HG03095 (cell line): ENCODE measurements at regions not wholly inside any gene's neighbourhood (a gene's known extent, or its start where the extent isn't known, plus 50 kb on each side); places are given as distances from the start of the nearest gene placed in this dataset.

Experiments
- ATAC-seq: cut with Tn5 transposase; IDR thresholded peaks from one replicate; pipeline ENCODE4 v1.9.1; 2021; ENCODE audit warnings: moderate library complexity; ENCODE audit not compliant: unreplicated experiment

DNA sequence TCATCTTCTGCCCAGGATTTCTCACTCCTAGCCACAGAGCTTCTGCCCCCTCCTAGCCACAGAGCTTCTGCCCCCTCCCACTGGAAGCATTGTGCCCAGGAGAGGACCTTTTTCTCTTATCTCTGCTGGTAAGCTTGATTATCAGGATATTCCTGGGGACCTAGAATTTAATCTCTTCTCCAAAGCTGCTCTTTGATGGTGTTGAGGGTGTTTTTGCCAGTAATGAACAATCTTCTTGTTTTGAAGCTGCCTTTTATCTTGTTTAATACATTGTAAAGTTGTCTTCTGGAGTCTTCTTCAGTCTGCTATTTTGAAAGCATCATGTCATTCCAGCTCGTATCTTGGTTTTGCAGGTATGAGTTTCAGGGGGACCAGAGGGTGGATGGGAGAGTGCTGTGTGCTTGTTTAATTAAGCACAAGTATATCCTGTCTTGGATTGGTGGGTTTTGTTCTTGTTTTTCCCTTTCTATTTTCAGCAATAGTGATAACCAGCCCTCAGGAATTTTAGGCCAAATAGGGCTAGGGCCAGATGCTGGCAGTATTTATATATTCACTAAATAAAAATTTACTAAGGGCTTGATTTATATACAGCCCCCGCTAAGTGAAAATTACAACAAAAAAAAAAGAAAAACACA, 214.0 kb upstream of the DMRT1 start:
- no peak for ATAC-seq

DNA sequence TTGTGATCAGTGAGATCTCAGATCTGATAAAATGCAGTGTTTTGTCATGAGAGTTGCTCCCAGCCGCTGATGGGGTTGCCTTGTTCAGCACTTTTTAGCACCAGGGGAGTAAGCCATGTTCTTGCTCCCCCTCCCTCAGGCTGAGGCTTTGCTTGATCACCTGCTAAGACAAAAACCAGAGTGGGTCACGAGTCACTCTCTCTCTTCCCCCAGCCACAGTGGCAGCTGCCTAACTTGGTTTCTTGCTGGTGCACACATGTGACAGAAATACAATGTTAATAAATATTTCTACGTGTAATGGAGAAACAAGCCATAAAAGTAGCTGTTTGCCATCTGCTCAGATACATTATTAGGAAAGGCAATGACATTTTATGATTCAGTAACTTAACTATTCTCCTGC, 212.4 kb upstream of the DMRT1 start:
- no peak for ATAC-seq

DNA sequence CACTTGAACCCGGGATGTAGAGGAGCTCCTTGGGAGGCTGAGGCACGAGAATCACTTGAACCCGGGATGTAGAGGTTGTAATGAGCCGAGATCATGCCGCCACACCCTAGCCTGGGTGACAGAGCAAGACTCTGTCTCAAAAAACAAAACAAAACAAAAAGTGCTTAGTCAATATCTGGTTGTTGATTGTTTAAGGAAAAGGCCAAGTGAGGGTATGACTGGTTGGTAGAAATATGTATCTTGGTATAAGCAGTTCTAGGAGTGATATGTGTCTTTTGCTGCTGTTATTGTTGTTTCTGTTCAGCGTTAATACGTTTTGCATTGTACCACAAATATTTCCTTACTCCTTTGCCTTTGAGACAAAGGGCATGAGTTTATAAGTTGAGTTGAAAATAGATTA, 210.7 kb upstream of the DMRT1 start:
- ATAC-seq: no peak

DNA sequence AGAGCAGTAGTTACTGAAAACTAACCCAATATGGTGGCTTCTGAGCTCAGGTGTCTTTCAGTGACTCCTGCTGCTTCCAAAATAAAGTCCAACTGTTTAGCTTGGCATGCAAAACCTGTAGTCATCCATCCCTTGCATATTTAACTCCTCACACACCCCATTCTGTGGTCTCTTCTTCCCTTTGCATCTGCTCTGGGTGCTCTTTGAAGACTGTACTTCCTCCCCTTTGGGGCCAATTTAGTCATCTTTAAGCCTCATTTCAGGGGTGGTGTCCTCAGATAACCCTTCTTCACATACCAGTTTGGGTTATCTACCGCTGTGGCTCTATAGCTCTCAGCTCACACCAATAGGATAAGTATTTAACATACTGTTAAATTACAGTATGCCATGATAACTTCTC, 209.9 kb upstream of the DMRT1 start:
- ATAC-seq: no peak

DNA sequence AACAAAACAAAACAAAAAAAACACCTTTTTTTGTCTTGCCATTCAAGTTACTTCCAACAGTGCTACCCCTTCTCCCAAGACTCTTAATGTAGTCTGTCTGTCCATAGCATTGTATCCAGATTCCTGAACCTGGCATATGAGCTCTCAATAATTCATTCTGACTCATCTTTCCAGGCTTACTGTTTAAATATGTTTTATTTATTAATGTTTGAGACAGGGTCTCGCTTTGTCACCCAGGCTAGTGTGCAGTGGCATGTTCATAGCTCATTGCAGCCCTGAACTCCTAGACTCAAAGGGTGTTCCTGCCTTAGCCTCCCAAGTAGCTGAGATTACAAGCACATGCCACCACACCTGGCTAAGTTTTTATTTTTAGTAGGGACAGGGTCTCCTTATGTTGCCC, 208.0 kb upstream of the DMRT1 start:
- no peak for ATAC-seq

DNA sequence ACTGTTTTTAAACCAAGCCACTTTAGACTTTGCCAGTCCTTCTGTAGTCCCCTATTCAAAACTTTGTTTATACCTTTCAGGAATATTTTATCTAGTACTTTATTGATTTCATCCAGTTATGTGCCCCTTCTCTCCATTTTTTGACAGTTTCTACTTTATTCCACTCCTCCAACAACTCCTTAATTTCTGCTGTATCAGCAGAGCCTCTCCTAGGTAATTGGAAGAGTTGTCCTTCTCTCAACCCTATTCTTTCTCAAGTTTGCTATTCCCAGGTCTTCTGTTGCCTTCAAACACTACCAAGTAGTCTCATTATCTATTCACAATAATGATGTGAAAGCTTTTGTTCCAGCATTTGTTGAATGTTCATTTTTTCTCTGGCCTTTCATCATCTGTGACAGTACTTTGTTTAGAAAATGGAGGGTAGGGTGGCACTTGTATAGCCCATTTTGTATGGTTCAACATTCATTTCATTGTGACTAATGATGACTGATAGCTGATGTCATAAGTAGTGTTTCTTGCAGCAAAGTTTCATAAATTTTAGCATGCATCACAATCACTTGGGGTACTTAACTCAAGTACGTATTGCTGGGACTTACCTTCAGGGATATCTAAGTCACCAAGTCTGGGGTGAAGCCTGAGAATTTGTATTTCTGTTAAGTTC, 204.4 kb upstream of the DMRT1 start:
- no peak for ATAC-seq

DNA sequence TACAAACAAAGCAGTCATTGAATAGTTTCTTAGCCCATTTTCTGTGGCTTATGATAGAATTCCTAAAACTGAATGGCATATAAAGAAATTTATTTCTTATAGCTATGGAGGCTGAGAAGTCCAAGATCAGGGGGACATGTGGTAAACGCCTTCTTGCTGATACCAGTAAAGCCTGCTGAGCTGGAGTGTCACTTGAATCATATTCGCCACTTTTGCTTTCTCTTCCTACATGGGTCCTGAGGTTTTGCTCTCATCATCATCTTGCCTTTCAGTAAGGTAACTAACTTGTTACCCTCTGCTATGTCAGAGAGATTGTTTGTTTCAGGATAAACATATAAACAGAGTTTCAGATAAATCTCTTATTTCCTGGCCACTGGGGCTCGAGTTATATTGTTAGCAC, 203.3 kb upstream of the DMRT1 start:
- no peak for ATAC-seq

DNA sequence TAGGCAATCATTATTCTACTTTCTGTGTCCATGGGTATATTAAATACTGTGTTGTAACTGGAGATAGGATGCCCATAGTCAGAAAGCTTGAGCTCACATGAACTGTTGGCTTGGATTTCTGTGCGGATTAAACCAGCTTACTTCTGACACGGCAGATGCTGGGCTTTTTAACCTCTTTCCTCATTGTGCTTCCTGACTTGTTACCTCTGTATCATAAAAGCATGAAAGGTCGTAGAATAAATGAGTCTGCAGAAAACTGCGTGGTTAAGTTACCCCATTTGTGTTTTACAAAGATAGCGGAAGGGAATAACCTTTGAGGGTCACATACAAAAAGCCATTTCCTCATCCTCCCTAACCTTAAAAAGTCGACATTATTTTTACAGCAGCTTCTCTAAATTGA, 199.5 kb upstream of the DMRT1 start:
- no peak for ATAC-seq

DNA sequence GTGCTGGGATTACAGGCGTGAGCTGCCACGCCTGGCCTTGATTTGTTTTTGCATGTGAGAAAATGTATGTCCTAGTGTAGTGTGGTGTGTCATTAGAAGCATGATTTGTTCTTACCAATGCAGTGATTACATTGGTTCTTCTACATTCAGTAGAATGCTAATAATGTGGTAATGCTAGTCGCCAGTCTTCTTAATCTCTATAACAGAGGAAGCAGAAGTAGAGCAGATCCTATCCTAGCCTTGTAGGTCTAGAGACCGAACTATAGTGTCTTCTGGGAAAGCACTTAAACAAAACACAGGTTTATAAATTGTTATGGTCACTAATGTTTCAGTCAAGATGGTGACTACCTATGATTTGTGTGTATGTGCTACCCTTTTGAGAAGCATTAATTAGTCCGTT, 197.5 kb upstream of the DMRT1 start:
- ATAC-seq: no peak

DNA sequence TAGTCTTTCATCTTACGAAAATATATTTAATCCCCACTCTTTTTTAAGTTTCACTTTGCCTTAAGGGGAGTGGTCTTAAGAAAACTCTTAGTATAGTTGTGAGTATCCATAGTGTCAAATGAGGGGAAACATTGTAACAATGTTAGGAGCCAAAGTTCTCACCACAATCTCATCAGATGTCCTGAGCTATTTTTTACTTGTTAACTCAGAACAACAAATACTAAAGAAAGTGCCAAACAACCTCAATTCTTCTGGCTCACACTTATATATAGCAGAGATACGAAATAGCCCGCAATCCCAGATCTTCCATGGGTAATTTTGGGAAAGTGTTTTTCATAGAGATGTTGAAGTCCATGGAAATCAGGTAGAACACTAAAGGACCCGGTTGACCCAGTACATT, 194.0 kb upstream of the DMRT1 start:
- no peak for ATAC-seq

DNA sequence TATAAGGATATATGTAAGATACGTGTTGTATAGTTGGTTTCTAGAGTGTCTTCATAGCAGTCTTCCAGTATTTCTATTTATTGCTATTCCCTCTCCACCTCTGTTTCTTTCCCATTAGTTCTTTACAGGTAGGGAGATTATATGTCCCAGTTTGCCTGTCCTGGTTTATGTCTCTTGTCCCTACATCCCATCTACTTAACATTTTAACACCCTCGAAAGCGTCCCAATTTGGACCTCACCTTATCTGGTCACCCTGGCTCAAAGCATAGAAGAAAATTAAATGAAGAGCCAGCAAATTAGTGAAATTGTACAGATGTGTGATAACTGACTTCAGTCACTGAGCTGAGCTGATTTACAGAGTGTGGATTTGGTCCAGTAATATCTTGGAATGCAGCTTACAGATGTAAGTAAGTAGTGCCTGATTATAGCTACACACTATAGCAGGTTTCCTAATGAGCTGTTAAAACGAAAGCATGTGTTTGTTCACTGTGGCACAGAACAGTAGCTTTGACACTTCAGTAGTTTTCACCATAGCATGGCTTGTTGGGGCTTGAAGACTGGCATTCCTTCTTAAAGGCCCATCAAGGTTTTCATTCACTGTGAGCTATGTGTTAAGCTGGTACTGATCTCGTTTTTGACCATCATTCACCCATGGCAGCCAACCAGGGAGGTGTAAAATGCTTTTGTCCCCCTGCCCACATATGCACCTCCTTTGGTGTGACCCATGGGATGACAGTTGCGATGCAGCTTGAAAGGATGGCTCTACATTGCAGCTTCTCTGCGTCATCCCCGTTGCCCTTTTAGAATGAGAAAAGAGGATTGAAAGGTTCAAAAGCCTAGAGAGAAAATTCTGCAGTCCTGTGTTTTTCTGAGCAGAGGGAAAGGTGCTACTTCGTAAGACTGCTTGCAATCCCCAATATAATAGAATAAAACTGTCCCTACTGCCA, 192.1 kb upstream of the DMRT1 start:
- no peak for ATAC-seq

DNA sequence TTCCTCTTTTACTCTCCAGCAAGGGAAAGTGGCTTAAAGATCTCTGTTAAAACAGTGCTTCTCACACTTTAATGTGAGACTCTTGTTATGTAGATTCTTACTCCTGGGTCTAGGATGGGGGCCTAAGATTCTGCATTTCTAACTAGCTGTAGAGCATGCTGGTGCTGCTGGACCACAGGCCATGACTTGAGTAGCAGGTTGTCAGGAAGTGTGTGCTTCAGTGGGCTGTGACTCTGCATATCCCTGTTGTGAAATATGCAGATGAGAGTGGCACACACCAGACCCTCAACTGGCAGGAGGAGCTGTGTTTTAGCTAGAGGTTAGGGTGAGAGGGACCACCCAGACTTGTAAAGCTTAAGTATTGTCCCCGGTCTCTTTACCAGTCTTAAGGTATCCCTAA, 191.1 kb upstream of the DMRT1 start:
- no peak for ATAC-seq

DNA sequence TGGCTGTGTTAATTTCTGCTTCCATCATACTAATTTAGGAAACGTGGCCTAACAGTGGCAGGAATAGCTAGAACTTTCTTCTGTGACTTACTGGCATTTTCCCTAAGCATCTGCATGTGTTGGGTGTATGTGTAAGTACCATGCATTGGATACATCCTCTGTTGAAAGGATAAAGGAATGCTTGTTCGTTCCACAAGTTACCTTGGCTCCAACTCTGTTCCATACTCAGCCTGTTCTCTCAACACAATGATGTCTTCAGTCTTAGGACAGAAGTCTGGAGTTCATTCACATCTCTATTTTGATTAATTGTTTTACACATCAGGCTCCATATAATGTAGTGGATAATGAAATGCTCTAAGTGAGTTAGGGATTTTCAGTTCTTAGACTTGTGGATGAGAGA, 190.1 kb upstream of the DMRT1 start:
- ATAC-seq: no peak

DNA sequence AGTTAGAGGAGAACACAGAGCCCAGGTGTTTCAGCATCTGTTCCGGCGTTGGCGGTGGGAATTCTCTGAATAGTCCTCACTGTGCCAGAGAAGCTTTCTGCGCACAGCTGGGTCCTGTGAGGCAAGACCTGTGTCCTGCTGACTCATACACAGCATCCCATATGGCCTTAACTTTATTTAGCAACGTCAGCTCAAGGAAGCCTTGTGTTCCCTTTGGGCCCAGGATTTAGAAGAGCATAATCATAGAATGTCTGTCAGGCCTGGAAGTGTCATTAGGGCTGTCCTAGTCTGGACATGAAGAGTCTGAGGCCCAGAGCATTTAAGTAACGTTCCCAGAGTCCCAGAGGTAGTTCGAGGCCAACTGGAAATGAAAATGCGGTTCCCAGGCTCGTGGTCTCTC, 188.6 kb upstream of the DMRT1 start:
- ATAC-seq: no peak

DNA sequence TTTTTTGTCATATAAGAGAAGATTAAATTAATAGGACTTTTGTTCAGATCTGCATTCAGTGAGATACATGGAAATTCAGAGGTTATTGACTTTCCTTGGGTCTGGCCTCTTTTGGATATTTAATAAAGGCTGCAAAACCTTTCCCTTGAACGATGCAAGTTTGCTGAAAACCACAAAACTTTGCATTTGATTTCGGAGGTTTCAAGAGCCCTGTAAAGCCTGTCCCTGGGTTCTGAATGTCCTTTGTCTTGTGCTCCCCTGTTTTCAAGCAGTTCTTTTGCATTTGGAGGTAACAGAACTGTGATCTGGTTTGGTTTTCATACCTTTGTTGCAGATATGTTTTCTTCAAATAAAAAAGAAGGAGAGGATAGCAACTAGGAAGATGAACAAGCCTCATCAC, 188.1 kb upstream of the DMRT1 start:
- ATAC-seq: no peak

DNA sequence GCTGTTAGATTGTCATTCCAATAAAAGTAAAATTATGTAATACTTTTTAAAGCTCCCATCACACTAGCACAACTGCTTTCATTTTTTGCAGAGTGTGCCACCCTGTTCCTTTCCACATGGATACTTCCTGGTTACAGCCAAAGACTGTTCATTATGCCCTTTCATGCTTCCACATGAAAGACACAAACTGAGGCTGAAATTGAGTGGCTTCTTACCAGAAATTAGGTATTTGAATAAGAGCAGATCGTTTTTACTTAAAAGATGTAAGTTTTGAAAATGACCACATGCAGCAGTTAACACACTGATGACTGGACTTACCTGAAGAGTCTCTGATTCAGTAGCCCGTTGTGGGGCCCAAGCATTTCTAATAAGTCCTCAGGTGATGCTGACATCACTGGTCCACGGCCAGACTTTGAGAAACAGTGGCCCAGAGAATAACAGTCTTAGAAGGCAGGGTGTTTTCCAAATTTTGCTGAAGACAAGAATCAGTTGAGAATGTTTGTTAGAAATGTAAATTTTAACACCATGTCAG, 187.6 kb upstream of the DMRT1 start:
- no peak for ATAC-seq

DNA sequence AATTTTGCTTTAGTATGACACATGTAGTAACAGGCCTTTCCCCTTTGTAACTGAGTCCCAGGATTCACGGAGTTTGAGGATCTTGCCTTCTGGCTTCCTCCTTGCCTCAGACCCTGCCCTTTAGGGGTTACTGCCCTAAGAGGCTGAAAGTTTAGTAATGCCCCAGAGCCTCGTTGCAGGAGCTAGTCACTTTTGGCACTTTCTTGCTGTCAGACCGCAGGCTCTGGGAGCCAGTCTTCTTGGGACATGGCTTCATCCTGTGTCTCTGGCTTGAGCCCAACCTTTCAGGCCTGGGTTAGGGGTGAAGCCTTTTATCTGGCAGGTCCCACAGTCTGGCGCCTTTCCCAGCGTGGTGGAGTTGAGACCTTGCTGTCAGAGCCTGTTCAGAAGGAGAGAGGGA, 185.6 kb upstream of the DMRT1 start:
- no peak for ATAC-seq

DNA sequence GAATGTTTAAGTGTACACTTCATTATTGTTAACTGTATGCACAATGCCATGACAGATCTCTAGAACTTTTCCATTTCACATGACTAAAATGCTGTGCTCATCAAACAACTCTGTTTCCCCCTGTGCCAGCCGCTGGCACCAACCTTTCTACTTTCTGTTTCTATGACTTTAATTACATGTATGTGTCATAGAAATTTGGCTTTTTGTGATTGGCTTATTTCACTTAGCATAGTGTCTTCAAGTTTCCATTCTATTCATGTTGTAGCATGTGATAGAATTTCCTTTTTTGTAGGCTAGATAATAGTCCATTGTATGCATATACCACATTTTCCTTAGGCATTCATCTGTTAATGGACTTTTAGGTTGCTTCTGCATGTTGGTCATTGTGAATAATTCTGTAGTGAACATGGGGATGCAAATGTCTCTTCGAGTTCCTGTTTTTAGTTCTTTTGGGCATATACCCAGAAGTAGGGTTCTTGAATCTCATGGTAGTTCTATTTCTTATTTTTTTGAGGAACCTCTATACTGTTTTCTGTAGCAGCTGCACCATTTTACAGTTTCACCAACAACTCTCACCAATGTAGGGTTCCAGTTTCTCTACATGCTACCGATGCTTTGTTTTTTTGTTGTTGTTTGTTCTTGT, 184.4 kb upstream of the DMRT1 start:
- ATAC-seq: no peak

DNA sequence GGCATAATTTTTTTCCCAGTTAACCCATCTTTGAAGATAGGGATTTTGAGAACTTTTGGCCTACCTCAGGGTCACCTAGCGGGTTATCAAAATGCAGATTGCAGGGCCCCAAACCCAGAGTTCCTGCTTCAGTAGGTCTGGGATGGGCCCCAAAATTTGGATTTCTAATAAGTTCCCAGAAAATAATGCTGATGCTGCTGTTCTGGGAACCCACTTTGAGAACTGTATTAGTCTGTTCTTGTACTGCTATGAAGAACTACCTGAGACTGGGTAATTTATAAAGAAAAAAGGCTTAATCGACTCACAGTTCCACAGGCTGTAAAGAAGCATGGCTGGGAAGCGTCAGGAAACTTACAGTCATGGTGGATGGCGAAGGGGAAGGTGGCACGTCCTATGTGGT, 182.2 kb upstream of the DMRT1 start:
- no peak for ATAC-seq

DNA sequence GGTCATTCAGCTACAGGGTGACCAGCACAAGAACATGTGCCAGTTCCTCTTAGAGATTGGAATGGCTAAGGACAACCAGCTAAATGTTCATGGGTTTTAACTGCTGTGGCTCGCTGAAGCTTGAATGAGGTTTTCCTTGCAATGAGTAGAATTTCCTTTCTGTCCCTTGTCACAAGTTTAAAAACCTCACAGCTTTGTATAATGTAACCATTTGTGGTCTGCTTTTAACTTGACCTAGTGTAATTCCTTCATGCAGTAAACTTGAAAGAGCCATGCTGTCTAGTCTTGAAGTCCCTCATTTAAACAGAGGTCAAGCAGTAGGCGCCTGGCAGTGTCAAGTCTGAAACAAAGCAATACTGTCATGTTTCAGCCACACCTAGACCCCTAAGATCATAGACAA, 181.3 kb upstream of the DMRT1 start:
- ATAC-seq: no peak

DNA sequence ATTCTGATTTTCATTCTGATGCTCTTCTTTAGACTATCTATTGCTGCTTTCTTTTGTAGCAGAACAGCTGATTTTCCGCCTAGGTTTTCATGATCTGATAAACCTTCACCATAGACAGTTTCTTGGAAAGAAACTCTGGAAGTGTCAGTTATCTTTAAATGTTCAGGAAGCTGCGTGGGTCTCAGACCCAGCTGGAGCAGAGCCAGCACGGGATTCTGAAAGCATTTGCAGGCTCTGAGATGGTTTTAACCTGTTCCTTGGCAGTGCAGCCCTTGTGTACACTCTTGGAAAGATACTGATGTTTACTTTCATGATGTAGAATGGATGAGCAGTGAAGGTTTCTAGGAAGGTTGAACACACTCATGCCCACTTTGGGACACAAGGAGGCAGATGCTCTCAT, 178.0 kb upstream of the DMRT1 start:
- ATAC-seq: no peak
